MG63 (cell line): ENCODE measurements at regions not wholly inside any gene's neighbourhood (a gene's known extent, or its start where the extent isn't known, plus 50 kb on each side); places are given as distances from the start of the nearest gene placed in this dataset.

Source experiments
- DNase-seq: peaks from one replicate; pipeline ENCODE4 v3.0.0-alpha.2; 2020
- H3K27me3 ChIP-seq: fragments of 250-450 bp; sonication (Bioruptor Pico); 2 replicates; pipeline ENCODE4 v1.5.1; 2020; ENCODE audit warnings: mild to moderate bottlenecking, moderate library complexity
- H3K36me3 ChIP-seq: fragments of 250-450 bp; sonication (Bioruptor Pico); 2 replicates; pipeline ENCODE4 v1.5.1; 2020; ENCODE audit warnings: mild to moderate bottlenecking, moderate library complexity
- H3K4me3 ChIP-seq: fragments of 250-450 bp; sonication (Bioruptor Pico); 2 replicates; pipeline ENCODE4 v1.5.1; 2020; ENCODE audit warnings: mild to moderate bottlenecking, moderate library complexity
- H3K9me3 ChIP-seq: fragments of 250-450 bp; sonication (Bioruptor Pico); 2 replicates; pipeline ENCODE4 v1.5.1; 2020; ENCODE audit warnings: mild to moderate bottlenecking, moderate library complexity

GRCh38 chr2:117698819-117699218 is 115.7 kb upstream of the DDX18 start:
- H3K4me3 ChIP-seq = no peak overlapping the region
- H3K9me3 ChIP-seq = no peaks in the 10 kb centered on the region

GRCh38 chr2:117700471-117700870 is 114.0 kb upstream of the DDX18 start:
- Histone ChIP-seq H3K4me3 (no peak overlapping the region), H3K9me3 (no peaks in the 10 kb centered on the region), H3K36me3 (no peaks in the 10 kb centered on the region), H3K27me3 (no peaks in the 10 kb centered on the region)
- no peak for DNase-seq

More at GRCh38 chr2:117698819-117699218, 115.7 kb upstream of the DDX18 start:
- no peak for DNase-seq
- Histone ChIP-seq H3K27me3 (no peaks in the 10 kb centered on the region), H3K36me3 (no peaks in the 10 kb centered on the region)

- Histone ChIP-seq H3K36me3 (no peaks in the 10 kb centered on the region), H3K27me3 (no peaks in the 10 kb centered on the region), H3K4me3 (no peak overlapping the region), H3K9me3 (no peaks in the 10 kb centered on the region)
- no peak for DNase-seq
Measured at GRCh38 chr2:117701365-117701764, 113.1 kb upstream of the DDX18 start.

- no peak for DNase-seq
Measured at GRCh38 chr2:117702098-117702497, 112.4 kb upstream of the DDX18 start.

GRCh38 chr2:117703858-117704257 is 110.6 kb upstream of the DDX18 start:
- DNase-seq = no peak
- Histone ChIP-seq H3K27me3 (no peaks in the 10 kb centered on the region), H3K36me3 (no peaks in the 10 kb centered on the region), H3K9me3 (no peaks in the 10 kb centered on the region), H3K4me3 (no peak overlapping the region)

More at GRCh38 chr2:117702098-117702497, 112.4 kb upstream of the DDX18 start:
- Histone ChIP-seq H3K27me3 (no peaks in the 10 kb centered on the region), H3K4me3 (no peak overlapping the region), H3K9me3 (no peaks in the 10 kb centered on the region), H3K36me3 (no peaks in the 10 kb centered on the region)

- Histone ChIP-seq H3K36me3 (no peaks in the 10 kb centered on the region), H3K27me3 (no peaks in the 10 kb centered on the region), H3K9me3 (no peaks in the 10 kb centered on the region), H3K4me3 (no peak overlapping the region)
- no peak for DNase-seq
Measured at GRCh38 chr2:117704818-117705217, 109.7 kb upstream of the DDX18 start.

- Histone ChIP-seq H3K9me3 (no peaks in the 10 kb centered on the region), H3K4me3 (no peak overlapping the region), H3K27me3 (no peaks in the 10 kb centered on the region), H3K36me3 (no peaks in the 10 kb centered on the region)
- DNase-seq = no peak
Measured at GRCh38 chr2:117707874-117708273, 106.6 kb upstream of the DDX18 start.

GRCh38 chr2:117712684-117713083 is 101.8 kb upstream of the DDX18 start:
- Histone ChIP-seq H3K36me3 (no peaks in the 10 kb centered on the region), H3K4me3 (no peak overlapping the region), H3K9me3 (no peaks in the 10 kb centered on the region; the same call in 1 of the 2 replicates), H3K27me3 (no peaks in the 10 kb centered on the region)
- DNase-seq = no peak

- Histone ChIP-seq H3K36me3 (no peaks in the 10 kb centered on the region), H3K4me3 (no peak overlapping the region), H3K27me3 (no peaks in the 10 kb centered on the region), H3K9me3 (no peaks in the 10 kb centered on the region; the same call in 1 of the 2 replicates)
- DNase-seq = no peak
Measured at GRCh38 chr2:117714110-117714509, 100.4 kb upstream of the DDX18 start.

GRCh38 chr2:117714745-117715417 is 99.6 kb upstream of the DDX18 start:
- H3K27me3 ChIP-seq = no peaks in the 10 kb centered on the region
- no peaks in the 10 kb centered on the region for H3K36me3 ChIP-seq
- H3K4me3 ChIP-seq = no peak overlapping the region
- DNase-seq = no peak
- no peaks in the 10 kb centered on the region; the same call in 1 of the 2 replicates for H3K9me3 ChIP-seq

- Histone ChIP-seq H3K9me3 (no peaks in the 10 kb centered on the region; the same call in 1 of the 2 replicates), H3K36me3 (no peaks in the 10 kb centered on the region), H3K27me3 (no peaks in the 10 kb centered on the region), H3K4me3 (no peak overlapping the region)
- no peak for DNase-seq
Measured at GRCh38 chr2:117716505-117716904, 98.0 kb upstream of the DDX18 start.

- Histone ChIP-seq H3K9me3 (no peaks in the 10 kb centered on the region; the same call in 1 of the 2 replicates), H3K27me3 (no peaks in the 10 kb centered on the region), H3K4me3 (no peak overlapping the region), H3K36me3 (no peaks in the 10 kb centered on the region)
- no peak for DNase-seq
Measured at GRCh38 chr2:117717072-117717471, 97.4 kb upstream of the DDX18 start.

- H3K36me3 ChIP-seq = no peaks in the 10 kb centered on the region
- H3K4me3 ChIP-seq = no peak overlapping the region
- no peaks in the 10 kb centered on the region; the same call in 1 of the 2 replicates for H3K9me3 ChIP-seq
- no peak for DNase-seq
- no peaks in the 10 kb centered on the region for H3K27me3 ChIP-seq
Measured at GRCh38 chr2:117718048-117718447, 96.4 kb upstream of the DDX18 start.

GRCh38 chr2:117720765-117721164 is 93.7 kb upstream of the DDX18 start:
- Histone ChIP-seq H3K4me3 (no peak overlapping the region), H3K9me3 (no peaks in the 10 kb centered on the region; the same call in 1 of the 2 replicates), H3K36me3 (no peaks in the 10 kb centered on the region), H3K27me3 (no peaks in the 10 kb centered on the region)
- DNase-seq = no peak

GRCh38 chr2:117723483-117723882 is 91.0 kb upstream of the DDX18 start:
- H3K27me3 ChIP-seq = no peaks in the 10 kb centered on the region; the same call in 1 of the 2 replicates
- H3K36me3 ChIP-seq = no peaks in the 10 kb centered on the region
- H3K9me3 ChIP-seq = no peaks in the 10 kb centered on the region
- no peak overlapping the region for H3K4me3 ChIP-seq
- no peak for DNase-seq

- H3K27me3 ChIP-seq = no peaks in the 10 kb centered on the region; the same call in 1 of the 2 replicates
Measured at GRCh38 chr2:117723888-117724434, 90.5 kb upstream of the DDX18 start.

GRCh38 chr2:117726747-117727146 is 87.7 kb upstream of the DDX18 start:
- Histone ChIP-seq H3K27me3 (no peaks in the 10 kb centered on the region; the same call in 1 of the 2 replicates), H3K4me3 (no peak overlapping the region), H3K9me3 (no peaks in the 10 kb centered on the region), H3K36me3 (no peaks in the 10 kb centered on the region)
- DNase-seq = no peak

More at GRCh38 chr2:117723888-117724434, 90.5 kb upstream of the DDX18 start:
- DNase-seq = no peak
- H3K36me3 ChIP-seq = no peaks in the 10 kb centered on the region
- no peak overlapping the region for H3K4me3 ChIP-seq
- no peaks in the 10 kb centered on the region for H3K9me3 ChIP-seq

- Histone ChIP-seq H3K9me3 (no peaks in the 10 kb centered on the region; the same call in 1 of the 2 replicates), H3K36me3 (no peaks in the 10 kb centered on the region), H3K4me3 (no peak overlapping the region), H3K27me3 (no peaks in the 10 kb centered on the region)
- no peak for DNase-seq
Measured at GRCh38 chr2:117737846-117738245, 76.6 kb upstream of the DDX18 start.
